ENCODE measurements at regions not wholly inside any gene's neighbourhood (a gene's known extent, or its start where the extent isn't known, plus 50 kb on each side); places are given as distances from the start of the nearest gene placed in this dataset.

GRCh38 chr11:127670374-127671119 lies 670.0 kb upstream of the KIRREL3 start:
- TF ChIP-seq CTCF (IDR thresholded peaks at IDR 0.05; ENCODE audit: insufficient read depth, low read depth, low read length) (no peak), EZH2 (IDR thresholded peaks at IDR 0.05; ENCODE audit: insufficient read depth, low read length) (no peak)

Measured in astrocyte (in vitro differentiated cells and primary cell).